Adrenal gland (tissue), 5 donors: ENCODE measurements at regions not wholly inside any gene's neighbourhood (a gene's known extent, or its start where the extent isn't known, plus 50 kb on each side); places are given as distances from the start of the nearest gene placed in this dataset.

Experiments used
- POLR2A ChIP-seq, 2 donors: fragments of 450-650 bp; IDR thresholded peaks; one replicate each; pipeline ENCODE4 v1.6.1; 2017; ENCODE audit warnings: antibody characterized with exemption in 2 of 2, mild to moderate bottlenecking in 2 of 2, moderate library complexity in 1 of 2
- TF ChIP-seq, protein P1 (sequence below), 6 experiments: fragments of 450-650 bp in 4 of 6; fragments of 200-600 bp in 2 of 6; sonication (generic) in 1 of 6; IDR thresholded peaks; 1 replicate in 5 of 6; 2 replicates in 1 of 6; pipeline versions ENCODE4 v1.5.1 to v1.8.0; 2016 to 2021; ENCODE audit warnings: antibody characterized with exemption in 6 of 6, mild to moderate bottlenecking in 2 of 6, moderate library complexity in 1 of 6
- donor health status: DM: no; HTN: no; CAD: no.

DNA sequence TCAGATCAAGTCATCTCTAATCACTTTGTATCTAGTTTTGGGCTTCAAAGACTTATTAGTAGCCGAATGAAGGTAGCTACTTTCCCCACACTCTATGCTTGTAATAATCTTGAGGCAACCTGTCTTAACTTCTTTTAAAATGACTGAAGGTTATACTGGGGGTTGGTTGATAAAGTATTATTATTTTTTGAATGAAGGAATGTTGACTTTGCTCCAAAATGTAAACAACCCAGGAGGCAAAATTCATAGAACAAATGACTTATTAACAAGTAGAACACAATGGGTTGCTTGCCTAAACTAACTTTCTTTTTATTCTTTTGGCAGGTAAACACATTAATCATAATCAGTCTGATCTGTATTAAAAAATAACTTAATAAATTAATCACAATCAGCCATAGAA lies 440.0 kb downstream of the USP25 start:
- TF ChIP-seq, protein P1, sequence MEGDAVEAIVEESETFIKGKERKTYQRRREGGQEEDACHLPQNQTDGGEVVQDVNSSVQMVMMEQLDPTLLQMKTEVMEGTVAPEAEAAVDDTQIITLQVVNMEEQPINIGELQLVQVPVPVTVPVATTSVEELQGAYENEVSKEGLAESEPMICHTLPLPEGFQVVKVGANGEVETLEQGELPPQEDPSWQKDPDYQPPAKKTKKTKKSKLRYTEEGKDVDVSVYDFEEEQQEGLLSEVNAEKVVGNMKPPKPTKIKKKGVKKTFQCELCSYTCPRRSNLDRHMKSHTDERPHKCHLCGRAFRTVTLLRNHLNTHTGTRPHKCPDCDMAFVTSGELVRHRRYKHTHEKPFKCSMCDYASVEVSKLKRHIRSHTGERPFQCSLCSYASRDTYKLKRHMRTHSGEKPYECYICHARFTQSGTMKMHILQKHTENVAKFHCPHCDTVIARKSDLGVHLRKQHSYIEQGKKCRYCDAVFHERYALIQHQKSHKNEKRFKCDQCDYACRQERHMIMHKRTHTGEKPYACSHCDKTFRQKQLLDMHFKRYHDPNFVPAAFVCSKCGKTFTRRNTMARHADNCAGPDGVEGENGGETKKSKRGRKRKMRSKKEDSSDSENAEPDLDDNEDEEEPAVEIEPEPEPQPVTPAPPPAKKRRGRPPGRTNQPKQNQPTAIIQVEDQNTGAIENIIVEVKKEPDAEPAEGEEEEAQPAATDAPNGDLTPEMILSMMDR (IDR thresholded peaks at IDR 0.05): no peak
- no peak for TF ChIP-seq POLR2A (IDR thresholded peaks at IDR 0.05)
